NOMO-1 treated with dmso at 0.1 percent for 144 hours (cell line): ENCODE measurements at regions not wholly inside any gene's neighbourhood (a gene's known extent, or its start where the extent isn't known, plus 50 kb on each side); places are given as distances from the start of the nearest gene placed in this dataset.
"Not testable (repeated sequence)": the region's sequence is repeated elsewhere in the genome, so short reads cannot be mapped to it uniquely, and the experiment has no call there.

Experiments
- DNase-seq: peaks from one replicate; lab custom pipeline; 2025; ENCODE audit not compliant: unreplicated experiment; lab: John Stamatoyannopoulos, UW

- DNase-seq: no peak
Measured at GRCh38 chr1:234769284-234769985, 159.5 kb upstream of the IRF2BP2 start.

- DNase-seq: no peak
Measured at GRCh38 chr1:234768569-234769283, 158.7 kb upstream of the IRF2BP2 start.

DNA sequence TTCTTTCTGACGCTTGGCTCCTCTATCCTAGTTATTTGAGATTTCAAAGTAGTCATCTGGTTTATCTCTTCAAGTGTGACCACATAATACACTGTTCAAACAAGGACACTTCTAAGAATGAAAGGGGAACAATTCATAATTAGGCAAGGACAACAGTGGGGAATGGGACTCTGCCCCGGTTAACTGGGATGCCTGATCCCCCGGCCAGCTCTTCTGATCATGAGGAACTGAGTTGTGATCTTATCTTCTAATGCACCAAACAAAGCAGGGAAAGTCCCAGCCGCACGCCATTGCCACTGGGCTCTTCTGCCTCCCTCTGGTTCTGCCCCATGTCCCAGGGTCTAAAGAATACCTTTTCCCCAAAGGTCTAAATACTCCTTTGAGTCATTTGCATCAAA, 158.2 kb upstream of the IRF2BP2 start:
- no peak for DNase-seq

GRCh38 chr1:234765672-234766071, 155.7 kb upstream of the IRF2BP2 start:
- DNase-seq: no peak

DNA sequence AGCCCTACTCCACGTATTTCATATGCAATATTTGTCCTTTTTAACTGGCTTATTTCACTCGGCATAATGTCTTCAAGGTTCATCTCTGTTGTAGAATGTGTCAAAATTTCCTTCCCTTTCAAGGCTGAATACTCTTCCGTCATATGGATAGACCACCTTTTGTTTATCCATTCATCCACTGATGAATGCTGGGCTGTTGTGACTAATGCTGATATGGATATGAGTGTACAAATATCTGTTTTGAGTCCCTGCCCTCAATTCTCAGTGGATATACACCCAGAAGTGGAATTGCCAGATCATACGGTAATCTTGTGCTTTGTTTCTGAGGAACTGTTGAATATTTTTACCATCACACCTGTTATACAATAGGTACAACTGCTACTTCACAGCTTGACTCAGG, 155.2 kb upstream of the IRF2BP2 start:
- DNase-seq: no peak

DNA sequence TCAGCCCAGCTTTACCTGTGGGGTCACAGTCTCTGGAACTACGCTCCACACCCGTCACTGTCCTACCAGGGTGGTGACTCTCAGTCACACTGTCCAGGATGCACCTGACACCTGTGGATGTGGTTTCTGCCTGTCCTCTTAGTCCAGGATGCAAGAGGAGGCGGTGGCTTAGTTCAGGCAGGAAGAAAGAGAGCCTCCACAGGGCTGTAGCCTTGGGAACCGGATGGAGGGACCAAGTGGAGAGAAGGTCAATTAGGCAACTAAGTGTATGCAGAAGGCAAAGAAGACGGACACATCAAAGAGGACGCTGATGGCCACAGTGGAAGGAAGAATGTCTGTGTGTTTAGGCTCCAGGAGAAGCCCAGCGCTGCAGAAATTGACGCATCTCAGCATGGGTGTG, 153.9 kb upstream of the IRF2BP2 start:
- no peak for DNase-seq

- DNase-seq: no peak
Measured at GRCh38 chr1:234763367-234763766, 153.4 kb upstream of the IRF2BP2 start.

DNA sequence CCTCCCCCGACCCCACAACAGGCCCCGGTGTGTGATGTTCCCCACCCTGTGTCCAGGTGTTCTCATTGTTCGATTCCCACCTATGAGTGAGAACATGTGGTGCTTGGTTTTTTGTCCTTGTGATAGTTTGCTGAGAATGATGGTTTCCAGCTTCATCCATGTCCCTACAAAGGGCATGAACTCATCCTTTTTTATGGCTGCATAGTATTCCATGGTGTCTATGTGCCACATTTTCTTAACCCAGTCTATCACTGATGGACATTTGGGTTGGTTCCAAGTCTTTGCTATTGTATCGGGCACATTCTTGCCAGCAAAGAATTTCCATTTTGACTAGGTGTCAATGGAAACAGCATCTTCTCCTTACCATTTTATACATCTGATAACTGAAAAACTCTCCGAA, 152.1 kb upstream of the IRF2BP2 start:
- not testable (repeated sequence) for DNase-seq

DNA sequence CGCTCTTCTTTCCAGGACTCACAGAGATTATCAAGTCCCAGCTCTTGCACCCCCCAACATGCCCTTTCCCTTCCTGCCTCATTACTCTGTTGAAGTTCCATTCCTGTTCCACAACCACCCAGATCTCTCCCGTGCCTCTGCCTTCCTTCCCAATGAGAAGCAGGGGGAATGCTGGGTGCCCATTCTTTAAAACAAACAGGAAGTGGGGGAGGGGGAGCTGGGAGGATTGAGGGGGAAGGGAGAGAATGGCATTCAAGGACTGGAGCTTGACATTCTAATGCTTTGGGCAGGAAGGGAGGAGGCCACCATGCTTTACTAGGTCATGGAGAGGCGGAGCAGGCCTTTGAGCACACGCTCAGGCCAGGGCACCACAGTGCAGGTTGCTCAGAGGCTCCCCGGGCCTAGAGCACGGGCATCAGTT, 150.3 kb upstream of the IRF2BP2 start:
- DNase-seq: no peak

DNA sequence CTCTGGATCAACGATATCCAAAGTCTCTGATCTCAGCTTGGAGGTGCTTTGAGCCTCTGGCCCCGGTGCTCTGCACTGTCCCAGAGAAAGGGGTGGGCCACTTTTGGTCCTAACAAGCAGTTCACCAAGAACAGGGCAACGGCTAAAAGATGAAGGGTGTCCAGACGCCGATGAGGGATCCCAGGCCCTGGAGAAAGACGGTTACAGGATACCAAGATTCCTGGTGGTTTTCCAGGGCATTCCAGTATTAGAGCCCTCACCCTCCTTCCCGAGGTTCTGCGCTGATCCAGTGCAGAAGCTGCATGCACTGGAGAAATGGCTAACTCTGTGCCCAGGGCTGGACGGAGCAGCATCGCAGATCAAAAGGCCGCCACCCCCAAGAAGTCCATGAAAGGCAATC, 149.9 kb upstream of the IRF2BP2 start:
- no peak for DNase-seq

GRCh38 chr1:234758851-234759250, 148.9 kb upstream of the IRF2BP2 start:
- DNase-seq: no peak

- no peak for DNase-seq
Measured at GRCh38 chr1:234756857-234757256, 146.9 kb upstream of the IRF2BP2 start.

- no peak for DNase-seq
Measured at GRCh38 chr1:234756066-234756774, 146.2 kb upstream of the IRF2BP2 start.

GRCh38 chr1:234755449-234755863, 145.5 kb upstream of the IRF2BP2 start:
- peak; percentile 82 for DNase-seq

- no peak for DNase-seq
Measured at GRCh38 chr1:234753979-234754378, 144.0 kb upstream of the IRF2BP2 start.

DNA sequence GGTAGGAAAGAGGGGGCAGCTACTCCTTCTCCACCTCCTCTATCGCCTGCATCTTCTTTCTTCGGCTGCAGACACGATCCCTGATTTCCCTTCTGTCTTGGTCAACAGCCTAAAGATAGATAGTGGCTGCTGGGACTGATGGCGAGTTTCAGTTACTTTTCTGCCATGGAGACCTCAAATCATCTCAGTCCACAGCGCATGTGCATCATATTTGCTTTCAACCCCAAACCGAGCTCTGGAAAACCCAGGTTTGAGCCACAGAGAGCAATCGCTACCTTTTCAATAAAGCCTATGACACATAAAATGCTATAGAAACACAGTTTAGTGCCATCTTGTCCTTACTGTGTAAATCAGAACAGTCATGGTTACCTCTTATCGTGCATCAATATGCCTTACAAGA, 142.9 kb upstream of the IRF2BP2 start:
- no peak for DNase-seq

GRCh38 chr1:234751678-234752077, 141.7 kb upstream of the IRF2BP2 start:
- no peak for DNase-seq

DNA sequence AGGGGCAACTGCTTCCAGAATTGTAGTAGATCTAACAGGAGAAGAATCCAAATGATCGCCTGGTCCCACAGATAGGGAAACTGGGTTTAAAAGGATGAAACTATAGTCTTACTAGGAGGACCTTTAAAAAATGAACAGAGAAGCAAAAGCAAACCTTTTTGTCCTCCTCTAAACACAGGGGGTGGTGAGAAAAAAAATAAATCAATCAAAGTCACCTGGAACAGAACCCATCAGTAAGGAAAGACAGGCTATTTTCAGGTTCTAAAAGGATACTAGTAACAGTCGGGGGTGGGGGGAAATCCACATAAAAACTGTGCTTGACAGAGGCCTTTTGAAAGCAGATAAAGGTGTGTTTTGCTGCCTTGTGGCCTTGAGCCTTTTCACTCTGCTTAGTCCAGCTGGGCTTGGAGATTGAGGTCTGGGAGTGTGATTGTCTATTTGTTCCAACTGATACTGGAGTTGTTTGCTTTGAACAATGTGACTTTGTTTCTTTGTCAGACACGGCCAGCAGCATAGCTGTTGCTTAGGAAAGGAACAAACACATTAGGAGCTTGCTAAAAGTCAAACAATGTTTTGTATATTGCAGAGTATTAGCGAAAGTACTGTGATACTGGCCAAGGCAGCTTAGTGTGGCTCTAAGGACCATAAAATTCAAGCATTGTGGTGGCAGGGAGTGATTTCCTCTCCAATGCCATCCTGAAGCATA, 141.1 kb upstream of the IRF2BP2 start:
- no peak for DNase-seq

- no peak for DNase-seq
Measured at GRCh38 chr1:234748713-234749112, 138.7 kb upstream of the IRF2BP2 start.

- no peak for DNase-seq
Measured at GRCh38 chr1:234748066-234748465, 138.1 kb upstream of the IRF2BP2 start.

GRCh38 chr1:234746798-234747196, 136.8 kb upstream of the IRF2BP2 start:
- DNase-seq: no peak
